H9 (cell line): ENCODE measurements at regions not wholly inside any gene's neighbourhood (a gene's known extent, or its start where the extent isn't known, plus 50 kb on each side); places are given as distances from the start of the nearest gene placed in this dataset.

Experiments used
- DNase-seq: peaks from one replicate; pipeline ENCODE4 v3.0.0-alpha.2; 2017
- H2AFZ ChIP-seq: one replicate; pipeline ENCODE4 v1.6.1; 2013; ENCODE audit warnings: mild to moderate bottlenecking, low read length, control low read depth, moderate library complexity
- H2AK5ac ChIP-seq: 2 replicates; pipeline ENCODE4 v1.6.1; 2013; ENCODE audit warnings: low read length, control low read depth, mixed read lengths; ENCODE audit not compliant: insufficient read length
- H2BK120ac ChIP-seq: one replicate; pipeline ENCODE4 v1.6.1; 2013; ENCODE audit warnings: low read depth, mild to moderate bottlenecking, low read length, control low read depth, inconsistent platforms; ENCODE audit not compliant: poor library complexity, severe bottlenecking
- H2BK12ac ChIP-seq: 2 replicates; pipeline ENCODE4 v1.6.1; 2013; ENCODE audit warnings: low read length, control low read depth, mixed read lengths, low read depth; ENCODE audit not compliant: insufficient read length
- H2BK15ac ChIP-seq: 2 replicates; pipeline ENCODE4 v1.6.1; 2013; ENCODE audit warnings: low read depth, low read length, control low read depth
- H2BK20ac ChIP-seq: one replicate; pipeline ENCODE4 v1.6.1; 2013; ENCODE audit warnings: low read depth, mild to moderate bottlenecking, low read length, control low read depth, inconsistent platforms; ENCODE audit not compliant: poor library complexity, severe bottlenecking
- H2BK5ac ChIP-seq: 2 replicates; pipeline ENCODE4 v1.6.1; 2013; ENCODE audit warnings: low read length, control low read depth, mixed read lengths; ENCODE audit not compliant: insufficient read length
- H3K14ac ChIP-seq: 2 replicates; pipeline ENCODE4 v1.6.1; 2013; ENCODE audit warnings: low read length, control low read depth; ENCODE audit not compliant: insufficient read depth
- H3K18ac ChIP-seq: 2 replicates; pipeline ENCODE4 v1.6.1; 2013; ENCODE audit warnings: low read depth, mild to moderate bottlenecking, mixed read lengths, low read length, control low read depth; ENCODE audit not compliant: insufficient read length
- H3K23ac ChIP-seq: 2 replicates; pipeline ENCODE4 v1.6.1; 2013; ENCODE audit warnings: low read length, control low read depth, mixed read lengths, low read depth; ENCODE audit not compliant: insufficient read length
- H3K23me2 ChIP-seq: 2 replicates; pipeline ENCODE4 v1.6.1; 2013; ENCODE audit warnings: low read depth, mild to moderate bottlenecking, mixed read lengths, low read length, control low read depth; ENCODE audit not compliant: insufficient read length, poor library complexity, severe bottlenecking
- H3K27ac ChIP-seq: 2 replicates; pipeline ENCODE4 v1.5.1; 2013; ENCODE audit warnings: low read length, control low read depth, mixed read lengths, low read depth; ENCODE audit not compliant: insufficient read length
- H3K27me3 ChIP-seq: 2 replicates; pipeline ENCODE4 v1.6.1; 2013; ENCODE audit warnings: low read length, control low read depth, inconsistent platforms; ENCODE audit not compliant: insufficient read depth
- H3K4ac ChIP-seq: 2 replicates; pipeline ENCODE4 v1.6.1; 2013; ENCODE audit warnings: low read depth, mild to moderate bottlenecking, control low read depth, inconsistent platforms, low read length, moderate library complexity
- H3K4me1 ChIP-seq: 2 replicates; pipeline ENCODE4 v1.6.1; 2013; ENCODE audit warnings: low read length, control low read depth, inconsistent platforms; ENCODE audit not compliant: insufficient read depth
- H3K4me2 ChIP-seq: 2 replicates; pipeline ENCODE4 v1.6.1; 2013; ENCODE audit warnings: low read length, control low read depth, mixed read lengths; ENCODE audit not compliant: insufficient read length, insufficient read depth
- H3K56ac ChIP-seq: 2 replicates; pipeline ENCODE4 v1.6.1; 2013; ENCODE audit warnings: low read depth, mild to moderate bottlenecking, mixed read lengths, low read length, control low read depth; ENCODE audit not compliant: insufficient read length
- H3K79me1 ChIP-seq: 2 replicates; pipeline ENCODE4 v1.6.1; 2013; ENCODE audit warnings: low read depth, mild to moderate bottlenecking, moderate library complexity, low read length, control low read depth, inconsistent platforms; ENCODE audit not compliant: insufficient read depth, poor library complexity, severe bottlenecking
- H3K79me2 ChIP-seq: 2 replicates; pipeline ENCODE4 v1.6.1; 2013; ENCODE audit warnings: low read length, control low read depth, inconsistent platforms; ENCODE audit not compliant: insufficient read depth
- H3K9ac ChIP-seq: 2 replicates; pipeline ENCODE4 v1.6.1; 2013; ENCODE audit warnings: low read length, control low read depth, mixed read lengths; ENCODE audit not compliant: insufficient read length; ENCODE audit errors: extremely low read depth
- H3K9me3 ChIP-seq: one replicate; pipeline ENCODE4 v1.6.1; 2013; ENCODE audit warnings: low read depth, low read length, inconsistent platforms; ENCODE audit not compliant: control insufficient read depth
- H3T11ph ChIP-seq: one replicate; pipeline ENCODE4 v1.6.1; 2013; ENCODE audit warnings: mild to moderate bottlenecking, low read length, control low read depth, inconsistent platforms
- H4K20me1 ChIP-seq: one replicate; pipeline ENCODE4 v1.6.1; 2013; ENCODE audit not compliant: control insufficient read depth, insufficient read length, insufficient read depth
- H4K5ac ChIP-seq: 2 replicates; pipeline ENCODE4 v1.6.1; 2013; ENCODE audit warnings: low read depth, mild to moderate bottlenecking, mixed read lengths, low read length, control low read depth; ENCODE audit not compliant: insufficient read length
- H4K8ac ChIP-seq: replicated peaks from 2 replicates; pipeline ENCODE4 v1.6.1; 2013; ENCODE audit warnings: low read length, control low read depth, mixed read lengths, low read depth; ENCODE audit not compliant: insufficient read length
- H4K91ac ChIP-seq: 2 replicates; pipeline ENCODE4 v1.6.1; 2013; ENCODE audit warnings: low read depth, mild to moderate bottlenecking, moderate library complexity, mixed read lengths, low read length, control low read depth; ENCODE audit not compliant: insufficient read length
- H3K27ac Mint-ChIP-seq, 3 experiments: 2 replicates in 2 of 3; 3 replicates in 1 of 3; pipeline ENCODE4 v1.8.0; 2020 to 2021; ENCODE audit warnings: mixed read lengths in 3 of 3, mild to moderate bottlenecking in 1 of 3, moderate library complexity in 1 of 3
- H3K27me3 Mint-ChIP-seq: 2 replicates; pipeline ENCODE4 v1.8.0; 2021; ENCODE audit warnings: low read depth, mild to moderate bottlenecking, moderate library complexity, mixed read lengths
- H3K36me3 Mint-ChIP-seq, 3 experiments: 2 replicates in 2 of 3; 3 replicates in 1 of 3; pipeline ENCODE4 v1.8.0; 2020 to 2021; ENCODE audit warnings: low read depth in 3 of 3, mixed read lengths in 3 of 3; ENCODE audit not compliant: insufficient read depth in 1 of 3
- H3K4me1 Mint-ChIP-seq, 2 experiments: 2 replicates each; pipeline ENCODE4 v1.8.0; 2020; ENCODE audit warnings: mixed read lengths in 2 of 2
- H3K4me3 Mint-ChIP-seq, 2 experiments: 2 replicates in 1 of 2; 3 replicates in 1 of 2; pipeline ENCODE4 v1.8.0; 2020 to 2021; ENCODE audit warnings: mild to moderate bottlenecking in 2 of 2, mixed read lengths in 2 of 2, moderate library complexity in 1 of 2
- H3K9me3 Mint-ChIP-seq, 2 experiments: 2 replicates in 1 of 2; 3 replicates in 1 of 2; pipeline ENCODE4 v1.8.0; 2020; ENCODE audit warnings: mild to moderate bottlenecking in 2 of 2, mixed read lengths in 2 of 2, moderate library complexity in 1 of 2
- WGBS: extraction: QIAGEN DNeasy Blood & Tissue Kit; methylation state at CpG from one replicate; pipeline ENCODE4 v1.1.7; 2013; ENCODE audit warnings: missing lambda C conversion rate, low lambda C conversion rate, mixed read lengths; ENCODE audit not compliant: insufficient read length; ENCODE audit errors: extremely low coverage; 5-methylcytosine and 5-hydroxymethylcytosine counted together
- TF ChIP-seq, protein P1 (sequence below): fragments of 200-600 bp; sonication (generic); conservative IDR thresholded peaks from 3 replicates; pipeline ENCODE4 v1.8.0; 2021; ENCODE audit warnings: antibody characterized with exemption, mild to moderate bottlenecking

GRCh38 chr12:24223926-24224325 lies 274.5 kb upstream of the SOX5 start:
- H3K27me3 ChIP-seq: no peaks in the 10 kb centered on the region
- no peak overlapping the region for H3K56ac ChIP-seq
- Mint-ChIP-seq H3K36me3 (no peaks in the 10 kb centered on the region), H3K9me3 (no peaks in the 10 kb centered on the region), H3K27me3 (peaks cover 3% of the 10 kb centered on the region), H3K4me3 (no peak overlapping the region), H3K27ac (no peak overlapping the region), H3K4me1 (peaks cover 11 to 18% of the 10 kb centered on the region in 2 experiments)
- no peak overlapping the region for H3K27ac ChIP-seq
- no peak overlapping the region for H2BK20ac ChIP-seq
- no peak overlapping the region for H2BK120ac ChIP-seq
- no peak overlapping the region for H3K4ac ChIP-seq
- no peaks in the 10 kb centered on the region for H3K9me3 ChIP-seq
- H4K20me1 ChIP-seq: no peaks in the 10 kb centered on the region
- H4K5ac ChIP-seq: no peak overlapping the region
- TF ChIP-seq, protein P1, sequence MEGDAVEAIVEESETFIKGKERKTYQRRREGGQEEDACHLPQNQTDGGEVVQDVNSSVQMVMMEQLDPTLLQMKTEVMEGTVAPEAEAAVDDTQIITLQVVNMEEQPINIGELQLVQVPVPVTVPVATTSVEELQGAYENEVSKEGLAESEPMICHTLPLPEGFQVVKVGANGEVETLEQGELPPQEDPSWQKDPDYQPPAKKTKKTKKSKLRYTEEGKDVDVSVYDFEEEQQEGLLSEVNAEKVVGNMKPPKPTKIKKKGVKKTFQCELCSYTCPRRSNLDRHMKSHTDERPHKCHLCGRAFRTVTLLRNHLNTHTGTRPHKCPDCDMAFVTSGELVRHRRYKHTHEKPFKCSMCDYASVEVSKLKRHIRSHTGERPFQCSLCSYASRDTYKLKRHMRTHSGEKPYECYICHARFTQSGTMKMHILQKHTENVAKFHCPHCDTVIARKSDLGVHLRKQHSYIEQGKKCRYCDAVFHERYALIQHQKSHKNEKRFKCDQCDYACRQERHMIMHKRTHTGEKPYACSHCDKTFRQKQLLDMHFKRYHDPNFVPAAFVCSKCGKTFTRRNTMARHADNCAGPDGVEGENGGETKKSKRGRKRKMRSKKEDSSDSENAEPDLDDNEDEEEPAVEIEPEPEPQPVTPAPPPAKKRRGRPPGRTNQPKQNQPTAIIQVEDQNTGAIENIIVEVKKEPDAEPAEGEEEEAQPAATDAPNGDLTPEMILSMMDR: no peak
- H3K14ac ChIP-seq: no peak overlapping the region
- H3K23ac ChIP-seq: no peak overlapping the region
- no peak overlapping the region for H2BK12ac ChIP-seq
- no peak overlapping the region for H2AK5ac ChIP-seq
- no peak overlapping the region for H4K8ac ChIP-seq
- no peak overlapping the region for H2AFZ ChIP-seq
- H3K23me2 ChIP-seq: no peaks in the 10 kb centered on the region
- no peak overlapping the region for H3K18ac ChIP-seq
- no peaks in the 10 kb centered on the region for H3K79me2 ChIP-seq
- no peak overlapping the region for H3K9ac ChIP-seq
- no peak for DNase-seq
- H3K4me1 ChIP-seq: peaks cover 3% of the 10 kb centered on the region; the same call in 1 of the 2 replicates
- no peak overlapping the region for H2BK15ac ChIP-seq
- H4K91ac ChIP-seq: no peak overlapping the region
- no peak overlapping the region for H3T11ph ChIP-seq
- WGBS: no CpG with 5 or more reads among the region's 9 CpGs
- H3K79me1 ChIP-seq: no peaks in the 10 kb centered on the region
- no peak overlapping the region for H3K4me2 ChIP-seq
- H2BK5ac ChIP-seq: no peak overlapping the region
